Stimulated activated memory B cell treated with anti-CD40 and anti-IgM and Interleukin-4, amounts not matched to agents 10 μg/mL and 1 μg/mL and 100 μg/mL, for 72 hours (primary cell): ENCODE measurements at regions not wholly inside any gene's neighbourhood (a gene's known extent, or its start where the extent isn't known, plus 50 kb on each side); places are given as distances from the start of the nearest gene placed in this dataset.
A peak's percentile ranks its signal among the peaks of the same experiment; 100 is the strongest.
"Not testable (repeated sequence)": the region's sequence is repeated elsewhere in the genome, so short reads cannot be mapped to it uniquely, and the experiment has no call there.

Experiments
- ATAC-seq: fragments of 150-1000 bp; cut with Tn5 transposase; 2 replicates; pipeline ENCODE4 v1.10.0; 2021
- H3K27ac Mint-ChIP-seq: one replicate; pipeline ENCODE4 v1.8.0; 2022; ENCODE audit warnings: mild to moderate bottlenecking, mixed read lengths
- H3K27me3 Mint-ChIP-seq: one replicate; pipeline ENCODE4 v1.8.0; 2022; ENCODE audit warnings: mixed read lengths
- H3K36me3 Mint-ChIP-seq: one replicate; pipeline ENCODE4 v1.8.0; 2022; ENCODE audit warnings: mixed read lengths
- H3K4me1 Mint-ChIP-seq: one replicate; pipeline ENCODE4 v1.8.0; 2022; ENCODE audit warnings: mixed read lengths
- H3K4me3 Mint-ChIP-seq: one replicate; pipeline ENCODE4 v1.8.0; 2022; ENCODE audit warnings: mild to moderate bottlenecking, moderate library complexity, mixed read lengths
- H3K9me3 Mint-ChIP-seq: one replicate; pipeline ENCODE4 v1.8.0; 2022; ENCODE audit warnings: mixed read lengths

DNA sequence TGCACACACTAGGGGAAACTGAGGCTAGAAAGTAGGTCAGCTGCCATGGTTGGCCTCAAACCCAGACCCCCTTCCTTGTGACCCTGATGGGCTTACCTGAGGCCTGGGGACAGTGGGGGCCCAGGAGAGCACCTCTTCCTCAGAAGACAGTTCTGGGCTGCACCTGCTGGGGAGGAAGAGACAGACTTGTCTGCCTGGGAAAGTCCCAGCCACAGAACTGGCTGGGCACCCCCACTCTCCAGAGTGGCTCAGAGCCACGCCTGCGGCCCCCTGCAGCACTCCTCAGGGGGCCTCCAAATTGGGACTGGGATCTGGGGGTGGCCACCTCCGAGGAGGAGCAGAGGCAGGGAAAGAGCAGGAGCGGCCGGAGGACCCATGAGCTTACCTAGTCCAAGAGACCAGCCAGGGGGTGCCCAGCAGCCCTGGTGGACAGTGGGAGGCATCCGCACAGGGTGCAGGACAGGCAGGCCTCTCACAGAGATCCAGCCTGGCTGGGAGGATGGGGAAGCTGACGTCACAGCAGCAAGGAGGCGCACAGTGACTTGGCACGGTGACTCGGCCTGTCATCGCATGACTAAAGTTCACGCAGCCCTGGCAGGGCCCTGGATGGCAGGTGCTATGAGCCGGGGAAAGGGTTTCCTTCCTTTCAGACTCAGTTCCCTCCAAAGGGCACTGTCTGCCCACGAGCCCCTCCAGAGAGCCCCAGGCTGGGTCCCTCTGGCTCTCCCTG lies 907.7 kb downstream of the TUBA3C start:
- not testable (repeated sequence) for H3K27me3 Mint-ChIP-seq, H3K9me3 Mint-ChIP-seq, H3K4me3 Mint-ChIP-seq, H3K4me1 Mint-ChIP-seq, H3K27ac Mint-ChIP-seq, H3K36me3 Mint-ChIP-seq
- ATAC-seq, result peak; percentile 38

DNA sequence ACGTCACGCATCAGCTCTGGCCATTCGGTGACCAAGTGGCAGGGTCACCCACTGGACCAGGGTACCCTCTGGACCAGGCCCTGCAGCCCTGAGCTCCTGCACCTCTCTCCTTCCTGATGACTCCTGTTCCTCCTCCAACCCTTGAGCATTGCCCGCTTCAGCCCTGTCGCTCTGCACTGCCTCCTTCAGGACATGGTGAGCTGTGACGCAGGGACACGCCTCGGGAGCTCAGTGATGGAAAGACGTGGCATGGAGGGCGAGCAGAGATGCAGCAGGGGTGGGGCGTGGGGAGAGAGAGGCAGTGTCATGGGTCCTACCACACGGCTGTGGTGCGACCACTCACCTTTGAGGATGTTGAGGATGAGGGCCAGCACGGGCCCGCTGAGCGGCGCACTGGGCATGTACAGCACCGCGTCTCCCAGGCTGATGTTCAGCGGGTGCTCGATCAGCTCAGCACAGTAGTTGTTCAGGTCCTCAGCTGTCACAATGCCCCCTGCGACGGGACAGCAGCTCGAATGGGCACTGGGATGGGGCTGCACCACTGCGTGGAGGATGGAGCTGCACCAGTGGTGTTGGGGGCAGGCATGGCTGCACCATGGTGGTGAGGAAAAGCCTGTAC lies 922.7 kb downstream of the TUBA3C start:
- H3K27ac Mint-ChIP-seq, H3K36me3 Mint-ChIP-seq, H3K4me1 Mint-ChIP-seq, H3K27me3 Mint-ChIP-seq, ATAC-seq, H3K9me3 Mint-ChIP-seq, H3K4me3 Mint-ChIP-seq: not testable (repeated sequence)

DNA sequence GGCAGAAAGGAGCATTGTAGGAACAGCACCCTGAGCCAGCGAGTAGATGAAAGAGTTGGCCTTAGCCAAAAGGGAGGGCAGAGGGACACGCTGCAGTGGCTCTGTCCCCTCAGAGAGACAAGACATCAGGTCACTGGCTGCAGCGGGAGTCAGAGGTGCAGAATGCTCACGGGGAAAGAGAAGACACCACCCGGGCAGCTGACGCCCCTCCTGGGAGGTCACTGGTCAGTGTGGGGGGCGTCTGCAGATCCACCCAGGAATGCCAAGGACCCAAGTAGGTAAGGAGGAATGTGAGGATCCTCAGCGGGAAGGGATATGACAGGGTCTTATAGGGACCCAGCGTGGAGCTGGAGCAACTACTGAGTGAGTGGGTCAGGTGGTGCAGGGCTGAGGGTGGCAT lies 923.9 kb downstream of the TUBA3C start:
- not testable (repeated sequence) for H3K9me3 Mint-ChIP-seq, H3K27ac Mint-ChIP-seq, H3K36me3 Mint-ChIP-seq, ATAC-seq, H3K4me3 Mint-ChIP-seq, H3K4me1 Mint-ChIP-seq, H3K27me3 Mint-ChIP-seq

DNA sequence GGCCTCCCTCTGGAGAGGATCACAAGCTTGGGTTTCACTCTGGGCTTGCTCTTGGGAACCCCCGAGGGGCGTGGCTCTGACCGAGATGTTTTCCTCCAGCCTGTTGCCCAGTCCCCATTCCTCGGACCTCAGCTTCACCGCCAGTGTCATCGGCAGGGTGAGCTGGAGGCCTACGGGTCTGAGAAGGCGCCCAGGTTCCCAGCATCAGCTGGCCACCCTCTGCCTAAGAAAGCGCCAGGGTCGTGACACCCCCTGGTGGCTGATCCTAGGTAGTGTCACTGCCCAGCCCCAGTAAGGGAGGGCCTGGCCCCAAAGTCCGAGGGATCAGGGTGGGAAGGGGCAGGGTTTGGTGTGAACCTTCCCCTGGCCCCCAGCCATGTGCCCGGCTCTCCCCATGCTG lies 928.8 kb downstream of the TUBA3C start:
- H3K36me3 Mint-ChIP-seq, ATAC-seq, H3K27me3 Mint-ChIP-seq, H3K27ac Mint-ChIP-seq, H3K4me3 Mint-ChIP-seq: not testable (repeated sequence)
- H3K9me3 Mint-ChIP-seq, result peaks cover 13% of the 10 kb centered on the region
- peaks cover 12% of the 10 kb centered on the region for H3K4me1 Mint-ChIP-seq

- ATAC-seq, H3K36me3 Mint-ChIP-seq, H3K4me3 Mint-ChIP-seq, H3K27me3 Mint-ChIP-seq, H3K27ac Mint-ChIP-seq: not testable (repeated sequence)
- Mint-ChIP-seq H3K9me3 (peaks cover 11% of the 10 kb centered on the region), H3K4me1 (peaks cover 17% of the 10 kb centered on the region)
Measured at GRCh38 chr13:18248533-18249240, 932.9 kb downstream of the TUBA3C start.

DNA sequence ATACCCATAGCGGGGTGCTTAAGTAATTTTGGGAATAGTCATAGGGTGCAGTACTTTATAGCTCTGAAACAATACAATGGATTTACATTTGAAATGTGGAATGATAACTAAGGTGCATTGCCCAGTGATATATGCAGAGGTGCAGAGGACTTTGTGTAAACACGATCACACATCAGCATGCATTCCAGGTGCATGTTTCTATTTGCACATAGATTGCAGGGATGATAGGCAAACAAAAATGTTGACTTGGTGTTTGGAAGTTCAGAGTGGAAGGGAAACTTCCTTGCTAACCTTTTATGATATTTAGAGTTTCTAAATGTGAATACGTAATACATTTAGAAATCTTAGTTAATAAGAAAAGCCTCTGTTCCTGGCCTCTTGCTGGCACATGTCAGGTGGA lies 941.5 kb downstream of the TUBA3C start:
- H3K27me3 Mint-ChIP-seq, H3K36me3 Mint-ChIP-seq, H3K9me3 Mint-ChIP-seq, H3K4me3 Mint-ChIP-seq, ATAC-seq, H3K27ac Mint-ChIP-seq, H3K4me1 Mint-ChIP-seq: not testable (repeated sequence)

DNA sequence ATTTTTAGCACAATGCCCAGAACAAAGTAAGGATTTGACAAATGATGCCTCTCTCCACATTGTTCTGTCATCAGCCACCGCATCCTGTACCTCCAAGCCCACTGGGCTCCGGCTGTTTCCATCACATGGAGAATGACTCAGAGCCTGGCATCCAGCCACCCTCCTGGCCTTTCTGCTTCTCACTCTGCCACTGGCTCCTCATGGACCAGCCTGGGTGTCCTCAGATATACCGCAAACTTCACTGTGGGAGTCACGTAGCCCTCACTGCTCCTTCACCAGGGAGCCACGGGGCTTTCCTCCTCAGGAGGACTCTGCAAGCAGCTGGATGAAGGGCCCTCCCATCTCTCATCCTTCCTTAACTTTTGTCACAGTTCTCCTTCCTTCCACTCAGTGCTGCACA lies 943.0 kb downstream of the TUBA3C start:
- H3K27ac Mint-ChIP-seq, H3K36me3 Mint-ChIP-seq, H3K4me1 Mint-ChIP-seq, ATAC-seq, H3K27me3 Mint-ChIP-seq, H3K4me3 Mint-ChIP-seq, H3K9me3 Mint-ChIP-seq: not testable (repeated sequence)

GRCh38 chr13:18236528-18236815 lies 945.2 kb downstream of the TUBA3C start:
- Mint-ChIP-seq H3K4me1 (no peaks in the 10 kb centered on the region), H3K36me3 (no peaks in the 10 kb centered on the region), H3K27me3 (no peaks in the 10 kb centered on the region), H3K4me3 (no peak overlapping the region), H3K9me3 (no peaks in the 10 kb centered on the region), H3K27ac (no peak overlapping the region)
- no peak for ATAC-seq

- Mint-ChIP-seq H3K4me1 (no peaks in the 10 kb centered on the region), H3K36me3 (no peaks in the 10 kb centered on the region), H3K9me3 (no peaks in the 10 kb centered on the region), H3K4me3 (no peak overlapping the region), H3K27me3 (no peaks in the 10 kb centered on the region), H3K27ac (no peak overlapping the region)
- no peak for ATAC-seq
Measured at GRCh38 chr13:18235756-18236527, 945.7 kb downstream of the TUBA3C start.

DNA sequence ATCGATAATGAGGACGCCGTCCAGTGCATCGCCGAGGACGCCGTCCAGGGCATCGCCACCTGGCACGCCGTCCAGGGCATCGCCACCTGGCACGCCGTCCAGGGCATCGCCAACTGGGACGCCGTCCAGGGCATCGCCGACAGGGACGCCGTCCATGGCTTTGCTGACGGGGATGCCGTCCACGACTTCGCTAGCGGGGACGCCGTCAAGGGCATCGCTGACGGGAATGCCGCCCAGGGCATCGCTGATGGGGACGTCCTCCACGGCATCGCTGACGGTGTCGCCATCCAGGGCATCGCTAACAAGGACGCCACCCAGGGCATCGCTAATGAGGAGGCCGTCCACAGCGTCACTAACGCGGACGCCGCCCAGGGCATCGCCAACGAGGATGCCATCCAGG lies 946.5 kb downstream of the TUBA3C start:
- no peak for ATAC-seq
- Mint-ChIP-seq H3K4me3 (no peak overlapping the region), H3K9me3 (no peaks in the 10 kb centered on the region), H3K27me3 (no peaks in the 10 kb centered on the region), H3K27ac (no peak overlapping the region), H3K4me1 (no peaks in the 10 kb centered on the region), H3K36me3 (no peaks in the 10 kb centered on the region)

- H3K9me3 Mint-ChIP-seq, H3K27me3 Mint-ChIP-seq, ATAC-seq, H3K36me3 Mint-ChIP-seq, H3K4me3 Mint-ChIP-seq, H3K4me1 Mint-ChIP-seq, H3K27ac Mint-ChIP-seq: not testable (repeated sequence)
Measured at GRCh38 chr13:18234451-18234850, 947.2 kb downstream of the TUBA3C start.

DNA sequence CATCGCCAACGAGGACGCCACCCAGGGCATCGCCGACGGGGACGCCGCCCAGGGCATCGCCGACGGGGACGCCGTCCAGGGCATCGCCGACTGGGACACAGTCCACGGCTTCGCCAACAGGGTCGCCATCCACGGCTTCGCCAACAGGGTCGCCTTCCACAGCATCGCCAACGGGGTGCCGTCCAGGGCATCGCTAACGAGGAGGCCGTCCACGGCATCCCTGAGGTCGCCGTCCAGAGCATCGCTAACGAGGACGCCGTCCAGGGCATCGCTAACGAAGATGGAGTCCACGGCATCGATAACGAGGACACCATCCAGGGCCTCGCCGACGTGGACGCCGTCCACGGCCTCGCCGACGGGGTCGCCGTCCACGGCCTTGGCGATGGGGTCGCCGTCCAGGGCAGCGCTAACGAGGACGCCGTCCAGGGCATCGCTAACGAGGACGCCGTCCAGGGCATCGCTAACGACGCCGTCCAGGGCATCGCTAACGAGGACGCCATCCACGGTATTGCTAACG lies 947.8 kb downstream of the TUBA3C start:
- H3K4me3 Mint-ChIP-seq, result no peak overlapping the region
- H3K4me1 Mint-ChIP-seq, result no peaks in the 10 kb centered on the region
- no peaks in the 10 kb centered on the region for H3K9me3 Mint-ChIP-seq
- no peaks in the 10 kb centered on the region for H3K36me3 Mint-ChIP-seq
- no peaks in the 10 kb centered on the region for H3K27me3 Mint-ChIP-seq
- ATAC-seq, result no peak
- H3K27ac Mint-ChIP-seq, result no peak overlapping the region

DNA sequence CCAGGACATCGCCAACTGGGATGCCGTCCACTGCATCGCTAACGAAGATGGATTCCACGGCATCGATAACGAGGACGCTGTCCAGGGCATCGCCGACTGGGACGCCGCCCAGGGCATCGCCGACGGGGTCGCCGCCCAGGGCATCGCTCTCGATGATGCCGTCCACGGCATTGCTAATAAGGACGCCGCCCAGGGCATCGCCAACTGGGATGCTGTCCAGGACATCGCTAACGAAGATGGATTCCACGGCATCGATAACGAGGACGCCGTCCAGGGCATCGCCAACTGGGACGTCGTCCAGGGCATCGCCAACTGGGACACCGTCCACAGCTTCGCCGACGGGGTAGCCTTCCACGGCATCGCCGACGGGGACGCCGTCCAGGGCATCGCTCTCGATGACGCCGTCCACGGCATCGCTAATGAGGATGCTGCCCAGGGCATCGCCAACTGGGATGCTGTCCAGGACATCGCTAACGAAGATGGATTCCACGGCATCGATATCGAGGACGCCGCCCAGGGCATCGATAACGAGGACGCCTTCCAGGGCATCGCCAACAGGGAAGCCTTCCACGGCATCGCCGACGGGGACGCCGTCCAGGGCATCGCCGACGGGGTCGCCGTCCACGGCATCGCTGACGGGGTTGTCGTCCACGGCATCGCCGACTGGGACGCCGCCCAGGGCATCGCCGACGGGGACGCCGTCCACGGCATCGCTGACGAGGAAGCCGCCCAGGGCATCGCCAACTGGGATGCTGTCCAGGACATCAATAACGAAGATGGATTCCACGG lies 948.4 kb downstream of the TUBA3C start:
- no peaks in the 10 kb centered on the region for H3K9me3 Mint-ChIP-seq

DNA sequence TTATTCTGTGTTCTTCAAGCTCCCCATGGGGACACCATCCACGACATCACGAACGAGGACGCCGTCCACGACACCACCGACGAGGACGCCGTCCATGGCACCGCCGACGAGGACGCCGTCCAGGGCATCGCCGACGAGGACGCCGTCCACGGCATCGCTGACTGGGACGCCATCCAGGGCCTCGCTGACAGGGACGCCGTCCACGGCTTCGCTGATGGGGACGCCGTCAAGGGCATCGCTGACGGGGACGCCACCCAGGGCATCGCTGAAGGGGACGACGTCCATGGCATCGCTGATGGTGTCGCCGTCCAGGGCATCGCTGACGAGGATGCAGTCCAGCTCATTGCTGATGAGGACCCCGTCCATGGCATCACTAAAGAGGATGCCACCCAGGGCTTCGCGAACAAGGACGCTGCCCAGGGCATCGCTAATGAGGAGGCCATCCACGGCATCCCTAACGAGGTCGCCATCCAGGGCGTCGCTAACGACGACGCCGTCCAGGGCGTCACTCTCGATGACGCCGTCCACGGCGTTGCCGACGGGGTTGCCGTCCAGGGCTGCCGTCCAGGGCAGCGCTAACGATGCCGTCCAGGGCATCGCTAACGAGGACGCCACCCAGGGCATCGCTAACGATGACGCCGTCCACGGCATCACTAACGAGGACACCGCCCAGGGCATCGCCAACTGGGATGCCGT lies 949.2 kb downstream of the TUBA3C start:
- H3K27ac Mint-ChIP-seq, result no peak overlapping the region
- H3K4me1 Mint-ChIP-seq, result no peaks in the 10 kb centered on the region
- no peak overlapping the region for H3K4me3 Mint-ChIP-seq
- no peak for ATAC-seq
- no peaks in the 10 kb centered on the region for H3K9me3 Mint-ChIP-seq
- H3K36me3 Mint-ChIP-seq, result no peaks in the 10 kb centered on the region
- H3K27me3 Mint-ChIP-seq, result no peaks in the 10 kb centered on the region

More for the DNA sequence above, 948.4 kb downstream of the TUBA3C start:
- H3K4me3 Mint-ChIP-seq, result no peak overlapping the region
- H3K4me1 Mint-ChIP-seq, result no peaks in the 10 kb centered on the region
- no peaks in the 10 kb centered on the region for H3K36me3 Mint-ChIP-seq
- no peaks in the 10 kb centered on the region for H3K27me3 Mint-ChIP-seq
- ATAC-seq, result no peak
- no peak overlapping the region for H3K27ac Mint-ChIP-seq
